IMR-90 (cell line): ENCODE measurements at regions not wholly inside any gene's neighbourhood (a gene's known extent, or its start where the extent isn't known, plus 50 kb on each side); places are given as distances from the start of the nearest gene placed in this dataset.

Experiments
- CTCF ChIP-seq: conservative IDR thresholded peaks from 2 replicates; pipeline ENCODE4 v1.5.1; 2012; ENCODE audit warnings: mild to moderate bottlenecking, low read depth, low read length, improper control_type of control experiment
- ELK1 ChIP-seq: fragments of 150-350 bp; IDR thresholded peaks from 2 replicates; pipeline ENCODE4 v1.6.1; 2016; ENCODE audit warnings: low read depth, mild to moderate bottlenecking, low read length, moderate library complexity, borderline replicate concordance
- MAZ ChIP-seq: IDR thresholded peaks from 2 replicates; pipeline ENCODE4 v1.6.1; 2012; ENCODE audit warnings: low read depth, mild to moderate bottlenecking, low read length, improper control_type of control experiment, moderate library complexity, borderline replicate concordance
- POLR2A ChIP-seq: IDR thresholded peaks from 2 replicates; pipeline ENCODE4 v1.6.1; 2012; ENCODE audit warnings: mild to moderate bottlenecking, low read depth, low read length
- RAD21 ChIP-seq: IDR thresholded peaks from 2 replicates; pipeline ENCODE4 v1.6.1; 2012; ENCODE audit warnings: low read length, improper control_type of control experiment
- RFX5 ChIP-seq: IDR thresholded peaks from 2 replicates; pipeline ENCODE4 v1.8.0; 2012; ENCODE audit warnings: low read depth, mild to moderate bottlenecking, low read length, moderate library complexity

DNA sequence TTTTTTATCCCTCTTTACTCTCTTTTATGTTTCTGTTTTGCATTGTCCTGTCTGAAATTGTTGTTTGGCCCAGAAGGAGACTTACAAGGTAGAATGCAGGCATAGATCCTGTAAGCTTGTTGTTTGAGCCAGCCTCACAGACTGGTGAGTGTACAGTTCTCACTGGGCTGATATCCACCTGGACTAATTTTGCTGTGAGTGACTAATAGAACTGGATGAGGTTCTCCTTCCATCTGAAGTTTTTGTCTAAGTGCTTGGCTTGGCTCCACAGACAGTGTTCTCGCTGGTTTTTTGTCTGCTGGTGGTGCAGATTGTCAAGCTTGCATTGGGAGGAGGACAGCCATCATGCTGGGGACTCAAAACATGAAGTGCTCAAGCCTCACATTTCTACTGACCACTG is 495.7 kb downstream of the TSN start:
- TF ChIP-seq RAD21 (no peak), ELK1 (no peak), CTCF (no peak), RFX5 (no peak), POLR2A (no peak), MAZ (no peak)
